ENCODE measurements at regions not wholly inside any gene's neighbourhood (a gene's known extent, or its start where the extent isn't known, plus 50 kb on each side); places are given as distances from the start of the nearest gene placed in this dataset.
"Not testable (repeated sequence)": the region's sequence is repeated elsewhere in the genome, so short reads cannot be mapped to it uniquely, and the experiment has no call there.

GRCh38 chr2:67904566-67904965, 158.2 kb downstream of the C1D start:
- DNase-seq (ENCODE audit: low read depth in 2 of 2): no peak

GRCh38 chr2:67904966-67905365, 157.8 kb downstream of the C1D start:
- DNase-seq (ENCODE audit: low read depth in 2 of 2): no peak

- DNase-seq (ENCODE audit: low read depth in 2 of 2): not testable (repeated sequence)
Measured at GRCh38 chr2:67906547-67906946, 156.3 kb downstream of the C1D start.

- DNase-seq (ENCODE audit: low read depth in 2 of 2): peak; percentile 96
Measured at GRCh38 chr2:67917332-67918054, 145.3 kb downstream of the C1D start.

- DNase-seq (ENCODE audit: low read depth in 2 of 2): no peak
Measured at GRCh38 chr2:67918471-67918870, 144.3 kb downstream of the C1D start.

GRCh38 chr2:67919490-67919889, 143.3 kb downstream of the C1D start:
- DNase-seq (ENCODE audit: low read depth in 2 of 2): no peak

- DNase-seq (ENCODE audit: low read depth in 2 of 2): no peak
Measured at GRCh38 chr2:67922080-67922785, 140.6 kb downstream of the C1D start.

GRCh38 chr2:67923696-67924095, 139.1 kb downstream of the C1D start:
- DNase-seq (ENCODE audit: low read depth in 2 of 2): no peak

- no peak for DNase-seq (ENCODE audit: low read depth in 2 of 2)
Measured at GRCh38 chr2:67927501-67927900, 135.3 kb downstream of the C1D start.

GRCh38 chr2:67930156-67930555, 132.6 kb downstream of the C1D start:
- DNase-seq (ENCODE audit: low read depth in 2 of 2): no peak

GRCh38 chr2:67936969-67937368, 125.8 kb downstream of the C1D start:
- DNase-seq (ENCODE audit: low read depth in 2 of 2): no peak

GRCh38 chr2:67938053-67938452, 124.8 kb downstream of the C1D start:
- no peak for DNase-seq (ENCODE audit: low read depth in 2 of 2)

GRCh38 chr2:67945056-67945455, 117.7 kb downstream of the C1D start:
- DNase-seq (ENCODE audit: low read depth in 2 of 2): no peak

- DNase-seq (ENCODE audit: low read depth in 2 of 2): no peak
Measured at GRCh38 chr2:67945940-67946339, 116.9 kb downstream of the C1D start.

GRCh38 chr2:67948057-67948456, 114.7 kb downstream of the C1D start:
- no peak for DNase-seq (ENCODE audit: low read depth in 2 of 2)

- DNase-seq (ENCODE audit: low read depth in 2 of 2): no peak
Measured at GRCh38 chr2:67948506-67948905, 114.3 kb downstream of the C1D start.

- no peak for DNase-seq (ENCODE audit: low read depth in 2 of 2)
Measured at GRCh38 chr2:67950018-67950417, 112.8 kb downstream of the C1D start.

GRCh38 chr2:67950919-67951318, 111.9 kb downstream of the C1D start:
- DNase-seq (ENCODE audit: low read depth in 2 of 2): no peak

GRCh38 chr2:67952066-67952465, 110.7 kb downstream of the C1D start:
- no peak for DNase-seq (ENCODE audit: low read depth in 2 of 2)

- no peak for DNase-seq (ENCODE audit: low read depth in 2 of 2)
Measured at GRCh38 chr2:67954093-67954748, 108.6 kb downstream of the C1D start.

GRCh38 chr2:67955748-67956603, 106.8 kb downstream of the C1D start:
- no peak for DNase-seq (ENCODE audit: low read depth in 2 of 2)

GRCh38 chr2:67965246-67965645, 97.6 kb downstream of the C1D start:
- no peak for DNase-seq (ENCODE audit: low read depth in 2 of 2)
